PC-9 (cell line): ENCODE measurements at regions not wholly inside any gene's neighbourhood (a gene's known extent, or its start where the extent isn't known, plus 50 kb on each side); places are given as distances from the start of the nearest gene placed in this dataset.

ENCODE experiments used
- EZH2 ChIP-seq: fragments of 200-600 bp; sonication (generic); IDR thresholded peaks from 2 replicates; pipeline ENCODE4 v1.8.0; 2017; ENCODE audit warnings: antibody characterized with exemption, low read depth
- TF ChIP-seq, protein P1 (sequence below): fragments of 200-600 bp; sonication (generic); conservative IDR thresholded peaks from 2 replicates; pipeline ENCODE4 v1.6.1; 2017; ENCODE audit warnings: mixed run types, antibody characterized with exemption, mild to moderate bottlenecking, moderate library complexity

GRCh38 chr3:67118122-67118521 lies 120.0 kb downstream of the KBTBD8 start:
- no peak for TF ChIP-seq EZH2
- TF ChIP-seq, protein P1, sequence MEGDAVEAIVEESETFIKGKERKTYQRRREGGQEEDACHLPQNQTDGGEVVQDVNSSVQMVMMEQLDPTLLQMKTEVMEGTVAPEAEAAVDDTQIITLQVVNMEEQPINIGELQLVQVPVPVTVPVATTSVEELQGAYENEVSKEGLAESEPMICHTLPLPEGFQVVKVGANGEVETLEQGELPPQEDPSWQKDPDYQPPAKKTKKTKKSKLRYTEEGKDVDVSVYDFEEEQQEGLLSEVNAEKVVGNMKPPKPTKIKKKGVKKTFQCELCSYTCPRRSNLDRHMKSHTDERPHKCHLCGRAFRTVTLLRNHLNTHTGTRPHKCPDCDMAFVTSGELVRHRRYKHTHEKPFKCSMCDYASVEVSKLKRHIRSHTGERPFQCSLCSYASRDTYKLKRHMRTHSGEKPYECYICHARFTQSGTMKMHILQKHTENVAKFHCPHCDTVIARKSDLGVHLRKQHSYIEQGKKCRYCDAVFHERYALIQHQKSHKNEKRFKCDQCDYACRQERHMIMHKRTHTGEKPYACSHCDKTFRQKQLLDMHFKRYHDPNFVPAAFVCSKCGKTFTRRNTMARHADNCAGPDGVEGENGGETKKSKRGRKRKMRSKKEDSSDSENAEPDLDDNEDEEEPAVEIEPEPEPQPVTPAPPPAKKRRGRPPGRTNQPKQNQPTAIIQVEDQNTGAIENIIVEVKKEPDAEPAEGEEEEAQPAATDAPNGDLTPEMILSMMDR, result no peak
